ENCODE measurements at regions not wholly inside any gene's neighbourhood (a gene's known extent, or its start where the extent isn't known, plus 50 kb on each side); places are given as distances from the start of the nearest gene placed in this dataset.
A peak's percentile ranks its signal among the peaks of the same experiment; 100 is the strongest.

GRCh38 chr15:68524753-68525584, 53.8 kb upstream of the CORO2B start:
- peak; percentile 89 to 95 for DNase-seq (ENCODE audit: low read depth in 2 of 2)
- Histone ChIP-seq H3K4me1 (ENCODE audit: control insufficient read depth, extremely low read depth, insufficient read depth, low read length) (peaks cover 14% of the 10 kb centered on the region), H3K9ac (ENCODE audit: insufficient read depth, low read length) (no peak overlapping the region), H2AFZ (ENCODE audit: low read length) (no peak overlapping the region), H3K36me3 (ENCODE audit: control insufficient read depth, insufficient read depth, low read length) (no peaks in the 10 kb centered on the region), H3K27ac (ENCODE audit: insufficient read depth, low read length) (no peak overlapping the region), H3K79me2 (ENCODE audit: control insufficient read depth, insufficient read depth, low read length) (no peaks in the 10 kb centered on the region), H3K9me3 (ENCODE audit: control insufficient read depth, insufficient read depth, low read depth, low read length) (no peaks in the 10 kb centered on the region), H3K4me3 (replicated peaks in 1 of 4; ENCODE audit: control extremely low read depth in 1 of 4, insufficient read depth in 1 of 4, low read depth in 3 of 4, low read length in 4 of 4) (no peak overlapping the region), H4K20me1 (ENCODE audit: control insufficient read depth, extremely low read depth, insufficient read depth, low read length) (no peaks in the 10 kb centered on the region), H3K4me2 (ENCODE audit: extremely low read depth, insufficient read depth, low read length) (peak overlapping the region; percentile 72), H3K27me3 (ENCODE audit: control insufficient read depth, insufficient read depth, low read length) (no peaks in the 10 kb centered on the region)
- no peak for TF ChIP-seq CTCF (conservative IDR thresholded peaks at IDR 0.05 in 1 of 2, IDR thresholded peaks at IDR 0.05 in 1 of 2; ENCODE audit: low read depth in 1 of 2, low read length in 2 of 2)
- no peak for TF ChIP-seq EZH2 (IDR thresholded peaks at IDR 0.05; ENCODE audit: low read length, missing control alignments)

- DNase-seq (ENCODE audit: low read depth in 2 of 2): peak in 1 of 2 donors; percentile 43
- Histone ChIP-seq H3K9ac (ENCODE audit: insufficient read depth, low read length) (no peak overlapping the region), H3K36me3 (ENCODE audit: control insufficient read depth, insufficient read depth, low read length) (no peaks in the 10 kb centered on the region), H3K27me3 (ENCODE audit: control insufficient read depth, insufficient read depth, low read length) (no peaks in the 10 kb centered on the region), H4K20me1 (ENCODE audit: control insufficient read depth, extremely low read depth, insufficient read depth, low read length) (no peaks in the 10 kb centered on the region), H3K27ac (ENCODE audit: insufficient read depth, low read length) (no peak overlapping the region), H3K9me3 (ENCODE audit: control insufficient read depth, insufficient read depth, low read depth, low read length) (no peaks in the 10 kb centered on the region), H3K79me2 (ENCODE audit: control insufficient read depth, insufficient read depth, low read length) (no peaks in the 10 kb centered on the region), H3K4me3 (replicated peaks in 1 of 4; ENCODE audit: control extremely low read depth in 1 of 4, insufficient read depth in 1 of 4, low read depth in 3 of 4, low read length in 4 of 4) (no peak overlapping the region), H2AFZ (ENCODE audit: low read length) (no peak overlapping the region), H3K4me2 (ENCODE audit: extremely low read depth, insufficient read depth, low read length) (no peak overlapping the region), H3K4me1 (ENCODE audit: control insufficient read depth, extremely low read depth, insufficient read depth, low read length) (peaks cover 14% of the 10 kb centered on the region)
- no peak for TF ChIP-seq CTCF (conservative IDR thresholded peaks at IDR 0.05 in 1 of 2, IDR thresholded peaks at IDR 0.05 in 1 of 2; ENCODE audit: low read depth in 1 of 2, low read length in 2 of 2)
- TF ChIP-seq EZH2 (IDR thresholded peaks at IDR 0.05; ENCODE audit: low read length, missing control alignments): no peak
These were observed 53.0 kb upstream of the CORO2B start for GRCh38 chr15:68525815-68526214.

DNA sequence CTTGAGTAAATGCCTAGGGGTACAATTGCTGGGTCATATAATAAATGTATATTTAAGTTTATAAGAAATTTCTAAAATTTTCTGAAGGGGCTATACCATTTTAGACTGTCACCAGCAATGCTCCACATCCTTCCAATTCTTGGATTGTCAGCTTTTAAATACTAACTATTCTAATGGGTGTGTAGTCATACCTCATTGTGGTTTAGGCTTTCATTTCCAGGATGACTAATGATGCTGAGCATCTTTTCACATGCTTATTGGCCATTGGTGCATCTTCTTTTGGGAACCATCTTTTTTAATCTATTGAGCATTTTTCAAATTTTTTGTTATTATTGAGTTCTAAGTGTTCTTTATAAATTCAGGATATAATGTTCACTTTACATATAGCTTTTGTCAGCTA, 52.5 kb upstream of the CORO2B start:
- no peaks in the 10 kb centered on the region for H3K9me3 ChIP-seq (ENCODE audit: control insufficient read depth, insufficient read depth, low read depth, low read length)
- H3K4me2 ChIP-seq (ENCODE audit: extremely low read depth, insufficient read depth, low read length): no peak overlapping the region
- no peaks in the 10 kb centered on the region for H3K36me3 ChIP-seq (ENCODE audit: control insufficient read depth, insufficient read depth, low read length)
- no peak overlapping the region for H3K4me3 ChIP-seq (replicated peaks in 1 of 4; ENCODE audit: control extremely low read depth in 1 of 4, insufficient read depth in 1 of 4, low read depth in 3 of 4, low read length in 4 of 4)
- no peaks in the 10 kb centered on the region for H3K79me2 ChIP-seq (ENCODE audit: control insufficient read depth, insufficient read depth, low read length)
- no peak overlapping the region for H3K27ac ChIP-seq (ENCODE audit: insufficient read depth, low read length)
- DNase-seq (ENCODE audit: low read depth in 2 of 2): peak; percentile 42 to 89
- H2AFZ ChIP-seq (ENCODE audit: low read length): no peak overlapping the region
- no peak overlapping the region for H3K9ac ChIP-seq (ENCODE audit: insufficient read depth, low read length)
- H3K4me1 ChIP-seq (ENCODE audit: control insufficient read depth, extremely low read depth, insufficient read depth, low read length): peaks cover 14% of the 10 kb centered on the region
- TF ChIP-seq EZH2 (IDR thresholded peaks at IDR 0.05; ENCODE audit: low read length, missing control alignments) (no peak), CTCF (conservative IDR thresholded peaks at IDR 0.05 in 1 of 2, IDR thresholded peaks at IDR 0.05 in 1 of 2; ENCODE audit: low read depth in 1 of 2, low read length in 2 of 2) (no peak)
- H4K20me1 ChIP-seq (ENCODE audit: control insufficient read depth, extremely low read depth, insufficient read depth, low read length): no peaks in the 10 kb centered on the region
- no peaks in the 10 kb centered on the region for H3K27me3 ChIP-seq (ENCODE audit: control insufficient read depth, insufficient read depth, low read length)
